GM23248 (cell line): ENCODE measurements at regions not wholly inside any gene's neighbourhood (a gene's known extent, or its start where the extent isn't known, plus 50 kb on each side); places are given as distances from the start of the nearest gene placed in this dataset.

ENCODE experiments used
- DNase-seq: peaks from one replicate; pipeline ENCODE4 v3.0.0-alpha.2; 2015
- H2AFZ ChIP-seq: fragments of 200-600 bp; sonication (generic); 2 replicates; pipeline ENCODE4 v1.6.1; 2016; ENCODE audit warnings: antibody characterized with exemption
- H3F3A ChIP-seq: fragments of 200-600 bp; sonication (generic); 2 replicates; pipeline ENCODE4 v1.6.1; 2016; ENCODE audit warnings: mild to moderate bottlenecking, antibody characterized with exemption, mixed run types; ENCODE audit not compliant: insufficient read depth
- H3K27ac ChIP-seq: fragments of 200-600 bp; sonication (generic); 2 replicates; pipeline ENCODE4 v1.5.1; 2016; ENCODE audit warnings: mild to moderate bottlenecking
- H3K27me3 ChIP-seq: fragments of 200-600 bp; sonication (generic); replicated peaks from 2 replicates; pipeline ENCODE4 v1.6.1; 2016; ENCODE audit warnings: mild to moderate bottlenecking; ENCODE audit not compliant: insufficient read depth
- H3K36me3 ChIP-seq: fragments of 200-600 bp; sonication (generic); 2 replicates; pipeline ENCODE4 v1.6.1; 2016; ENCODE audit warnings: low read depth, mild to moderate bottlenecking
- H3K4me1 ChIP-seq: fragments of 200-600 bp; sonication (generic); 2 replicates; pipeline ENCODE4 v1.6.1; 2016; ENCODE audit warnings: mild to moderate bottlenecking; ENCODE audit not compliant: insufficient read depth
- H3K4me2 ChIP-seq: fragments of 200-600 bp; sonication (generic); one replicate; pipeline ENCODE4 v1.6.1; 2016; ENCODE audit warnings: mild to moderate bottlenecking; ENCODE audit not compliant: unreplicated experiment
- H3K4me3 ChIP-seq: fragments of 200-600 bp; sonication (generic); 2 replicates; pipeline ENCODE4 v1.5.1; 2016; ENCODE audit warnings: mild to moderate bottlenecking
- H3K79me2 ChIP-seq: fragments of 200-600 bp; sonication (generic); 2 replicates; pipeline ENCODE4 v1.6.1; 2016; ENCODE audit warnings: mild to moderate bottlenecking; ENCODE audit not compliant: insufficient read depth
- H3K9ac ChIP-seq: fragments of 200-600 bp; sonication (generic); 2 replicates; pipeline ENCODE4 v1.6.1; 2016; ENCODE audit warnings: mild to moderate bottlenecking
- H3K9me2 ChIP-seq: fragments of 200-600 bp; sonication (generic); 2 replicates; pipeline ENCODE4 v1.6.1; 2016; ENCODE audit warnings: mixed run types, mild to moderate bottlenecking, moderate library complexity; ENCODE audit not compliant: insufficient read depth
- H3K9me3 ChIP-seq: fragments of 200-600 bp; sonication (generic); one replicate; pipeline ENCODE4 v1.6.1; 2017; ENCODE audit warnings: low read depth
- H4K20me1 ChIP-seq: fragments of 200-600 bp; sonication (generic); 2 replicates; pipeline ENCODE4 v1.6.0; 2016; ENCODE audit not compliant: insufficient read depth
- EZH2 ChIP-seq: fragments of 200-600 bp; sonication (generic); IDR thresholded peaks from 2 replicates; pipeline ENCODE4 v1.6.1; 2018; ENCODE audit warnings: antibody characterized with exemption, mild to moderate bottlenecking; ENCODE audit not compliant: insufficient read depth, poor library complexity, severe bottlenecking
- EZH2phosphoT487 ChIP-seq: fragments of 200-600 bp; sonication (generic); IDR thresholded peaks from 2 replicates; pipeline ENCODE4 v1.6.1; 2018; ENCODE audit warnings: antibody characterized with exemption, moderate library complexity, mild to moderate bottlenecking, low read depth; ENCODE audit not compliant: insufficient read depth
- WGBS, 2 experiments: methylation state at CpG; one replicate each; pipeline ENCODE4 v1.1.6; 2015 to 2017; ENCODE audit warnings: low lambda C conversion rate in 2 of 2, low coverage in 1 of 2; ENCODE audit errors: missing lambda C conversion rate in 2 of 2; 5-methylcytosine and 5-hydroxymethylcytosine counted together
- in situ Hi-C: fragments of 300-500 bp; cut with MboI; formaldehyde crosslinking; loops from 2 replicates; pipeline ENCODE4 v1.15.0; 2020

DNA sequence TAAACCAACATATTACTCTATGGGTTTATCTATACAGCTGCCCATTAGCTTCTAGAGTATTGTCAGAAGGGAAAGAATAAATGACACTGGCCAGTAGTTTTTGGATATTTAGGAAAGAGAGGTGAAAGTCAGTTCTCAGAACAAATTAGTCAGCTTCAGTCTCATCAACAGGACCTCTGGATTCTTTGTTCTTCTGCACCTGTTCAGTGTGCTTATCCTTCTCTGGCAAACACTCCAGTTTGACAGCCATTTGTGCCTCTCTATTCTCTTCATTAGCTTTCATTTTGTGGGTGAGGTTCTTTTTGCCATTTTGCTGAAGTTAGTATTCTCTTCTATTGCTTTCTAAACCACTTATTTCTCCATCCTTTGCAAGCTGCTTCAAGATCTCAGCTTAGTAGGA, 107.0 kb downstream of the PCDH18 start:
- Histone ChIP-seq H3K4me3 (no peak overlapping the region), H3K27ac (no peak overlapping the region), H3K27me3 (no peaks in the 10 kb centered on the region), H3K4me1 (no peaks in the 10 kb centered on the region), H3K36me3 (no peaks in the 10 kb centered on the region), H3K4me2 (no peak overlapping the region), H3F3A (no peaks in the 10 kb centered on the region), H3K9me2 (no peaks in the 10 kb centered on the region), H3K9ac (no peak overlapping the region), H2AFZ (no peak overlapping the region), H3K9me3 (no peaks in the 10 kb centered on the region), H4K20me1 (no peaks in the 10 kb centered on the region), H3K79me2 (no peaks in the 10 kb centered on the region)
- TF ChIP-seq EZH2 (no peak), EZH2phosphoT487 (no peak)
- no peak for DNase-seq
- in situ Hi-C loops, result no loop called here

DNA sequence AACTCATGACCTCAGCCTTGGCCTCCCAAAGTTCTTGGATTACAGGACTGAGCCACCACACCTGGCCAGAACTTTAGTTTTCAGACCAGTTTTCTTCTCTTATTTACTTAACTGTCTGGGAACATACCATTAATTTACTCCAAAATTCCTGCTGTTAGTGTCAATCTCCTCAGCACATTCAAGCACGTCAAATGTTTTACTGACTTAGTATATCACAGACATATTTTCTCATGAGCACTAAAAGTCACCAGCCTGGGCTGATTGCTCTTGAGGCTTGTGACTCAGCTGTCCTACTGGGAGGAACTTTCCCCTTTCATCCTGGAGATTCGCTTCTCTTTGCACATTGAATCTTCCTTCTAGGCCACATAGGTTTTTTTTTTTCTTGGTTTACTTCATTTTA, 109.6 kb downstream of the PCDH18 start:
- H3K9me3 ChIP-seq, result no peaks in the 10 kb centered on the region
- in situ Hi-C loops, result no loop called here
- H3K9me2 ChIP-seq, result no peaks in the 10 kb centered on the region
- no peak overlapping the region for H3K27ac ChIP-seq
- no peak overlapping the region for H2AFZ ChIP-seq
- H3K9ac ChIP-seq, result no peak overlapping the region
- H3F3A ChIP-seq, result no peaks in the 10 kb centered on the region
- H4K20me1 ChIP-seq, result no peaks in the 10 kb centered on the region
- H3K27me3 ChIP-seq, result no peaks in the 10 kb centered on the region
- no peak overlapping the region for H3K4me3 ChIP-seq
- TF ChIP-seq EZH2phosphoT487 (no peak), EZH2 (no peak)
- no peaks in the 10 kb centered on the region for H3K4me1 ChIP-seq
- no peak overlapping the region for H3K4me2 ChIP-seq
- peak; percentile 3 for DNase-seq
- no peaks in the 10 kb centered on the region for H3K79me2 ChIP-seq
- whole genome bisulfite sequencing, 2 experiments, result 87 to 90% methylated on average over 2 of the region's 2 CpGs
- H3K36me3 ChIP-seq, result no peaks in the 10 kb centered on the region

DNA sequence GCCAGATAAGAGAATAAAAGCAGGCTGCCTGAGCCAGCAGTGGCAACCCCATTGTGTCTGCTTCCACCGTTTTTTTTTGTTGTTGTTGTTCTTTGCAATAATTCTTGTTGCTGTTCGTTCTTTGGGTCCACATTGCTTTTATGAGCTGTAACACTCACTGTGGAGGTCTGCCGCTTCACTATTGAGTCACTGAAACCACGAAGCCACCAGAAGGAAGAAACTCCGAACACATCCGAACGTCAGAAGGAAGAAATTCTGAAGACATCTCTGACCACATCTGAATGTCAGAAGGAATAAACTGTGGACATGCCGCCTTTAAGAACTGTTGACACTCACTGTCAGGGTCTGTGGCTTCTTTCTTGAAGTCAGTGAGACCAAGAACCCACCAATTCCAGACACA, 110.5 kb downstream of the PCDH18 start:
- peak; percentile 46 for DNase-seq
- WGBS, 2 experiments, result 50 to 52% methylated on average over 8 of the region's 8 CpGs
- no peak overlapping the region for H3K4me2 ChIP-seq

DNA sequence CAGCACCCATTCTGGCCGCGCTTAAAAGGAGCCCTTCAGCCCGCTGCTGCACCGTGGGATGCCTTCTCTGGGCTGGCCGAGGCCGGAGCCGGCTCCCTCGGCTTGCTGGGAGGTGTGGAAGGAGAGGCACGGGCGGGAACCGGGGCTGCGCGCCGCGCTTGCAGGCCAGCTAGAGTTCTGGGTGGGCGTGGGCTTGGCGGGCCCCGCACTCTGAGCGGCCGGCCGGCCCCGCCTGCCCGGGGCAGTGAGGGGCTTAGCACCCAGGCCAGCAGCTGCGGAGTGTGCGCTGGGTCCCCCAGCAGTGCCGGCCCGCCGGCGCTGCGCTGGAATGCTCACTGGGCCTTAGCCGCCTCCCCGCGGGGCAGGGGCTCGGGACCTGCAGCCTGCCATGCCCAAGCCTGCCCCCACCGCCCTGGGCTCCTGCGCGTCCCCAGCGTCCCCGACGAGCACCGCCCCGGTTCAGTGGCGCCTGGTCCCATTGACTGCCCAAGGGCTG, 111.3 kb downstream of the PCDH18 start:
- Histone ChIP-seq H2AFZ (no peak overlapping the region), H3K9me3 (no peaks in the 10 kb centered on the region), H3F3A (no peaks in the 10 kb centered on the region), H3K4me1 (no peaks in the 10 kb centered on the region), H3K9me2 (no peaks in the 10 kb centered on the region), H3K4me3 (no peak overlapping the region), H4K20me1 (no peaks in the 10 kb centered on the region), H3K79me2 (no peaks in the 10 kb centered on the region), H3K27me3 (no peaks in the 10 kb centered on the region), H3K9ac (no peak overlapping the region), H3K27ac (no peak overlapping the region), H3K36me3 (no peaks in the 10 kb centered on the region), H3K4me2 (no peak overlapping the region)
- 94 to 95% methylated on average over 21 to 28 of the region's 43 CpGs for WGBS, 2 experiments
- no peak for DNase-seq
- no peak for TF ChIP-seq EZH2phosphoT487
- TF ChIP-seq EZH2, result no peak
- in situ Hi-C loops, result no loop called here

More for the DNA sequence above, 110.5 kb downstream of the PCDH18 start:
- H3K4me1 ChIP-seq, result no peaks in the 10 kb centered on the region
- H4K20me1 ChIP-seq, result no peaks in the 10 kb centered on the region
- no peak overlapping the region for H3K9ac ChIP-seq
- no peaks in the 10 kb centered on the region for H3K9me3 ChIP-seq
- no peaks in the 10 kb centered on the region for H3K79me2 ChIP-seq
- TF ChIP-seq EZH2, result no peak
- TF ChIP-seq EZH2phosphoT487, result no peak
- H3K36me3 ChIP-seq, result no peaks in the 10 kb centered on the region
- no peaks in the 10 kb centered on the region for H3F3A ChIP-seq
- no peak overlapping the region for H3K27ac ChIP-seq
- no peak overlapping the region for H3K4me3 ChIP-seq
- no peaks in the 10 kb centered on the region for H3K27me3 ChIP-seq
- peak overlapping the region; percentile 45 for H2AFZ ChIP-seq
- in situ Hi-C loops, result no loop called here
- no peaks in the 10 kb centered on the region for H3K9me2 ChIP-seq

DNA sequence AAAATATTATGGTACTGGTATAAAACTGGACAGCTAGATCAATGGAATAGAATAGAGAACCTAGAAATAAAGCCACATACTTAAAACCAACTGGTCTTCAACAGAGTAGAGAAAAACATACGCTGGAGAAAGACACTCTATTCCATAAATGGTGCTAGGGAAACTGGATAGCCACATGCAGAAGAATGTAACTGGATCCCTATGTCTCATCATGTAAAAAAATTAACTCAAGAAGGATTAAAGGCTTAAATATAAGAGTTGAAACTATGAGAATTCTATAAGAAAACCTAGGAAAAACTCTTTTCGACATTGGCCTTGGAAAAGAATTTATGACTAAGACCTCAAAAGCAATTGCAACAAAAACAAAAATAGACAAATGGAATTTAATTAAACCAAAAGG, 114.6 kb downstream of the PCDH18 start:
- no peak overlapping the region for H3K4me2 ChIP-seq
- H3K36me3 ChIP-seq, result no peaks in the 10 kb centered on the region
- no peak overlapping the region for H3K4me3 ChIP-seq
- no peak overlapping the region for H3K9ac ChIP-seq
- H2AFZ ChIP-seq, result no peak overlapping the region
- TF ChIP-seq EZH2phosphoT487 (no peak), EZH2 (no peak)
- no peaks in the 10 kb centered on the region for H3K79me2 ChIP-seq
- no peak overlapping the region for H3K27ac ChIP-seq
- H3K9me3 ChIP-seq, result no peaks in the 10 kb centered on the region
- DNase-seq, result no peak
- WGBS, 2 experiments, result 87 to 88% methylated on average over 2 of the region's 2 CpGs
- H3K4me1 ChIP-seq, result no peaks in the 10 kb centered on the region
- no peaks in the 10 kb centered on the region for H4K20me1 ChIP-seq
- no peaks in the 10 kb centered on the region for H3K9me2 ChIP-seq
- no peaks in the 10 kb centered on the region for H3K27me3 ChIP-seq
- no peaks in the 10 kb centered on the region for H3F3A ChIP-seq
- in situ Hi-C loops, result no loop called here
